GM12878 (cell line): ENCODE measurements at regions not wholly inside any gene's neighbourhood (a gene's known extent, or its start where the extent isn't known, plus 50 kb on each side); places are given as distances from the start of the nearest gene placed in this dataset.

ENCODE experiments used
- ATAC-seq: fragments of 200-7000 bp; cut with Tn5 transposase; 3 replicates; pipeline ENCODE4 v1.9.1; 2020; ENCODE audit warnings: mild to moderate bottlenecking, moderate library complexity
- BruUV-seq: library from RNA; stranded (reverse); fragments of 400-500 nt; replicated peaks from 2 replicates; lab custom pipeline; 2021; lab: Mats Ljungman, UMichigan
- CTCF ChIA-PET: fragments of 300-600 bp; sonication (Branson Sonifier 250); formaldehyde crosslinking; extraction: SDS; loops from one replicate; lab custom pipeline; 2021; ENCODE audit warnings: inconsistent platforms; lab: Yijun Ruan, JAX
- POLR2A ChIA-PET: fragments of 350-600 bp; formaldehyde crosslinking; extraction: SDS; loops from one replicate; lab custom pipeline; 2021; ENCODE audit warnings: inconsistent platforms; lab: Charles Lee
- RAD21 ChIA-PET: fragments of 300-600 bp; sonication (Branson Sonifier 250); formaldehyde crosslinking; loops from one replicate; lab custom pipeline; 2023; ENCODE audit warnings: antibody characterized with exemption; ENCODE audit not compliant: unreplicated experiment; lab: Charles Lee
- SMC1A ChIA-PET: fragments of 300-600 bp; sonication (Branson Sonifier 250); formaldehyde crosslinking; loops from one replicate; lab custom pipeline; 2023; ENCODE audit not compliant: unreplicated experiment, uncharacterized antibody; lab: Charles Lee
- DNase-seq: peaks from one replicate; pipeline ENCODE4 v3.0.0-alpha.2; 2011; ENCODE audit warnings: low read depth, low spot score
- FAIRE-seq: peaks from 3 replicates; lab custom pipeline; 2011; peaks lifted over from hg19 to GRCh38; lab: Jason Lieb, UNC
- H2AFZ ChIP-seq: 2 replicates; pipeline ENCODE4 v1.6.0; 2011; ENCODE audit warnings: low read depth, low read length, control low read depth; ENCODE audit not compliant: control insufficient read depth
- H3K27ac ChIP-seq: 2 replicates; pipeline ENCODE4 v1.5.1; 2011; ENCODE audit warnings: control low read depth; ENCODE audit not compliant: control insufficient read depth, insufficient read depth
- H3K27me3 ChIP-seq, 2 experiments: replicated peaks in 1 of 2; 2 replicates each; pipeline versions ENCODE4 v1.6.0 to v1.6.1; 2011; ENCODE audit warnings: low read length in 1 of 2; ENCODE audit not compliant: control insufficient read depth in 2 of 2, insufficient read depth in 2 of 2
- H3K36me3 ChIP-seq, 2 experiments: 2 replicates each; pipeline ENCODE4 v1.5.1; 2011; ENCODE audit warnings: low read length in 1 of 2; ENCODE audit not compliant: control insufficient read depth in 2 of 2, insufficient read depth in 2 of 2
- H3K4me1 ChIP-seq: 2 replicates; pipeline ENCODE4 v1.6.1; 2011; ENCODE audit warnings: mild to moderate bottlenecking, low read length, moderate library complexity, mixed read lengths; ENCODE audit not compliant: control insufficient read depth, insufficient read depth
- H3K4me2 ChIP-seq: 2 replicates; pipeline ENCODE4 v1.6.0; 2011; ENCODE audit warnings: control low read depth; ENCODE audit not compliant: control insufficient read depth, insufficient read depth
- H3K4me3 ChIP-seq: fragments of 200-600 bp; sonication (generic); 2 replicates; pipeline ENCODE4 v1.5.1; 2016
- H3K79me2 ChIP-seq: 2 replicates; pipeline ENCODE4 v1.6.0; 2011; ENCODE audit warnings: low read length; ENCODE audit not compliant: control insufficient read depth, insufficient read depth
- H3K9ac ChIP-seq: 2 replicates; pipeline ENCODE4 v1.8.0; 2011; ENCODE audit warnings: low read length, control low read depth, mixed read lengths; ENCODE audit not compliant: control insufficient read depth, insufficient read depth
- H3K9me3 ChIP-seq: replicated peaks from 3 replicates; pipeline ENCODE4 v1.5.1; 2011; ENCODE audit warnings: mild to moderate bottlenecking, low read length; ENCODE audit not compliant: control insufficient read depth, insufficient read depth
- H4K20me1 ChIP-seq: 2 replicates; pipeline ENCODE4 v1.6.0; 2011; ENCODE audit not compliant: control insufficient read depth, insufficient read depth
- BRCA1 ChIP-seq: IDR thresholded peaks from 2 replicates; pipeline ENCODE4 v1.6.1; 2011; ENCODE audit warnings: low read depth, low read length, improper control_type of control experiment
- CBFB ChIP-seq: IDR thresholded peaks from 2 replicates; pipeline ENCODE4 v1.6.1; 2016; ENCODE audit warnings: antibody characterized with exemption, low read depth
- EED ChIP-seq: sonication (generic); IDR thresholded peaks from 2 replicates; pipeline ENCODE4 v1.6.1; 2016; ENCODE audit warnings: antibody characterized with exemption, low read depth
- GATAD2B ChIP-seq: fragments of 450-650 bp; conservative IDR thresholded peaks from 2 replicates; pipeline ENCODE4 v1.6.1; 2017; ENCODE audit warnings: low read depth, mild to moderate bottlenecking, moderate library complexity
- MTA2 ChIP-seq: fragments of 450-650 bp; IDR thresholded peaks from 2 replicates; pipeline ENCODE4 v1.6.1; 2016; ENCODE audit warnings: low read depth, mild to moderate bottlenecking, moderate library complexity
- MTA3 ChIP-seq: IDR thresholded peaks from 2 replicates; pipeline ENCODE4 v1.6.1; 2012; ENCODE audit warnings: low read length, inconsistent platforms, borderline replicate concordance
- MYB ChIP-seq: fragments of 150-350 bp; IDR thresholded peaks from 2 replicates; pipeline ENCODE4 v1.6.1; 2014; ENCODE audit warnings: mild to moderate bottlenecking, low read depth, low read length, borderline replicate concordance
- NFXL1 ChIP-seq: fragments of 450-650 bp; IDR thresholded peaks from 2 replicates; pipeline ENCODE4 v1.6.1; 2017; ENCODE audit warnings: antibody characterized with exemption, mild to moderate bottlenecking, borderline replicate concordance
- PAX5 ChIP-seq: IDR thresholded peaks from 2 replicates; pipeline ENCODE4 v1.6.1; 2011; ENCODE audit warnings: low read depth, low read length, borderline replicate concordance
- POLR2AphosphoS5 ChIP-seq: IDR thresholded peaks from 2 replicates; pipeline ENCODE4 v1.6.1; 2011; ENCODE audit warnings: mild to moderate bottlenecking, low read length, inconsistent platforms
- SIX5 ChIP-seq: IDR thresholded peaks from 2 replicates; pipeline ENCODE4 v1.6.1; 2011; ENCODE audit warnings: mild to moderate bottlenecking, low read depth, low read length, moderate library complexity; ENCODE audit not compliant: severe bottlenecking
- TCF7 ChIP-seq: IDR thresholded peaks from 2 replicates; pipeline ENCODE4 v1.6.1; 2014; ENCODE audit warnings: antibody characterized with exemption, borderline replicate concordance
- whole genome bisulfite sequencing: methylation state at CpG from one replicate; pipeline ENCODE4 v1.1.6; 2016; ENCODE audit warnings: low lambda C conversion rate; ENCODE audit not compliant: insufficient replicate concordance, insufficient coverage; ENCODE audit errors: missing lambda C conversion rate; 5-methylcytosine and 5-hydroxymethylcytosine counted together
- in situ Hi-C: fragments of 300-500 bp; cut with MboI; formaldehyde crosslinking; loops from 9 replicates; pipeline ENCODE4 v1.14.3; 2018; ENCODE audit warnings: mixed read lengths
- intact Hi-C: fragments of 100-400 bp; cut with micrococcal nuclease; formaldehyde crosslinking; loops from one replicate; pipeline ENCODE4 v1.14.2; 2022; ENCODE audit not compliant: unreplicated experiment
- TF ChIP-seq, protein P1 (sequence below): fragments of 450-650 bp; IDR thresholded peaks from 2 replicates; pipeline ENCODE4 v1.6.1; 2014; ENCODE audit warnings: mild to moderate bottlenecking

DNA sequence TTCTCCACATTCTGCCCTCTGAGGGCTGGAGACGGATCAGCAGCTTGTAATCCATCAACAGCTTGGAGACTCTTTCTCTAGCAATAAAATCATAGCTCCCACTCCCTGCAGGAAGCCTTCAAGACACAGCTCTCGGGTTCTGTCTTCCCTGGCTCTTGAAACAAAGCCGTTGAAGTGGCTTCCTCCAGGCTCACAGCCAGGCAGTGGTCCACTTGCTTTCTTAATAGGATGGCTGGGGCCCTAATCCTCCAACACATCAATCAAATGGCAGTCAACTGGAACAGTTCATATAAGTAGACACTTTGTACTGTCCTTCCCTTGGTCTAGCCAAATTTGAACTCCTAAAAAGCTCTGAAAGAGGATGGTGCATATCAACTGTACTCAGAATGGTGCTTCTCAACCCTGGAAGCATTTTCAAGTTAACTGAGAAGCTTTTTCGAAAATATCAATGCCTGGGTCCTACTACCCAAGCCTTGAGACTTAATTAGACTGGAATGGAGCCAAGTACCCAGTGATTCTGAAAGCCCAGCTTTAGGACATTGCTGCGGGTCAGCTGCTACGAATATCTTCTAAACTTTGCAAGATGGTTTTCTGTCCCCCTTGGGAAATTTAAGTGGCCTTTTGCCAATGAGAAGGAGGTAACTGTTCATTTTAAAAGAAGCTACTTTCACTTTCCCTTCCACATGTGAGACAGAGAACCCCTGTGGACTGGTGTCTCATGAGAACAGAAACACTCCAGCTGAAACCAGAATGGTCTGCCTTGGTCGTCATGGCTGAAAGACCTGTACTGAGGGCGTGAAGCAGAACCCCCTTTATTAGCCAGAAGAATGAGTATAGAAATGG lies 74.7 kb downstream of the SC5D start (continued):
- TF ChIP-seq MTA3 (peak; percentile 66; the same call in 1 of the 2 replicates), CBFB (no peak), SIX5 (no peak), MYB (no peak), MTA2 (peak; percentile 81), POLR2AphosphoS5 (peak; percentile 75), PAX5 (peak; percentile 86; the same call in 1 of the 2 replicates), NFXL1 (no peak), EED (peak; percentile 37; the same call in 1 of the 2 replicates)
- TF ChIP-seq, protein P1, sequence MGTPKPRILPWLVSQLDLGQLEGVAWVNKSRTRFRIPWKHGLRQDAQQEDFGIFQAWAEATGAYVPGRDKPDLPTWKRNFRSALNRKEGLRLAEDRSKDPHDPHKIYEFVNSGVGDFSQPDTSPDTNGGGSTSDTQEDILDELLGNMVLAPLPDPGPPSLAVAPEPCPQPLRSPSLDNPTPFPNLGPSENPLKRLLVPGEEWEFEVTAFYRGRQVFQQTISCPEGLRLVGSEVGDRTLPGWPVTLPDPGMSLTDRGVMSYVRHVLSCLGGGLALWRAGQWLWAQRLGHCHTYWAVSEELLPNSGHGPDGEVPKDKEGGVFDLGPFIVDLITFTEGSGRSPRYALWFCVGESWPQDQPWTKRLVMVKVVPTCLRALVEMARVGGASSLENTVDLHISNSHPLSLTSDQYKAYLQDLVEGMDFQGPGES = no peak

DNA sequence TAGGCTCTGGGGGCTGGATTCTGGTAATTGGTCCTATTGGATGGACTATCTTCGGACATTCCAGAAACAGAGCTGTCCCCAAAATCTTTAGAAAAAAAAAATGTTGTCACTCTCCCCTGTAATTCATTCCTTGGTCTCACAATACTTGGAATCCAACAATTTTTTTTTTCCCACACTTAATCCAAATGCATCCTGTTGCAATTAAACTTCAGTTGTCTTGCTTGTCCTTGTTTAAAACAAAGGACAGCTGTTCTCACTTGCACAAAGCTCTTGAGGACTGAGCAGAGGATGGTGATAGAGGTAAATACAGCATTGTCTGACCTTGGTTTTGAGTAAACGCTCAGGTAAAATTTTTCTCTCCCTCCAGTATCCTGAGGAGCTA lies 75.3 kb downstream of the SC5D start:
- Histone ChIP-seq H3K27me3 (no peaks in the 10 kb centered on the region), H3K9me3 (peaks cover 4% of the 10 kb centered on the region), H3K79me2 (no peaks in the 10 kb centered on the region), H3K4me2 (peak overlapping the region; percentile 81), H3K4me1 (peaks cover 48% of the 10 kb centered on the region), H3K9ac (peak overlapping the region; percentile 21; the same call in 1 of the 2 replicates), H3K36me3 (no peaks in the 10 kb centered on the region), H4K20me1 (no peaks in the 10 kb centered on the region), H2AFZ (no peak overlapping the region; the same call in 1 of the 2 replicates), H3K4me3 (peak overlapping the region; percentile 24; the same call in 1 of the 2 replicates), H3K27ac (peak overlapping the region; percentile 85)
- intact Hi-C loops = loop anchor here (1.0 to 5.0 kb wide), 6 partner anchors 27 to 222 kb away; no protein-coding TSS in a partner anchor
- SMC1A ChIA-PET = interaction anchor here (0.9 to 12.9 kb wide), 36 partner anchors 9 to 224 kb away, joined by 3 to 338 read pairs (median 9); partner anchors contain the start of genes SC5D, SORL1 and SORL1-AS1
- no TSS peak for BruUV-seq
- TF ChIP-seq BRCA1 = no peak
- 0 out of 2 replicates have a peak, but pooled peaks have one; percentile 1 for TF ChIP-seq TCF7
- TF ChIP-seq GATAD2B = 0 out of 2 replicates have a peak, but pooled peaks have one; percentile 15
- FAIRE-seq = no peak
- 0% methylated on average over 2 of the region's 2 CpGs for WGBS
- POLR2A ChIA-PET = interaction anchor here (0.6 to 4.4 kb wide), 19 partner anchors 10 to 209 kb away, joined by 3 to 70 read pairs (median 5); partner anchors contain the start of genes SORL1 and SORL1-AS1
- in situ Hi-C loops = no loop called here
- RAD21 ChIA-PET = interaction anchor here (0.6 to 6.6 kb wide), 45 partner anchors 9 to 242 kb away, joined by 3 to 92 read pairs (median 6); partner anchors contain the start of gene SC5D
- CTCF ChIA-PET = interaction anchor here (0.6 to 3.2 kb wide), 32 partner anchors 10 to 1486 kb away, joined by 3 to 26 read pairs (median 5); no protein-coding TSS in a partner anchor
- ATAC-seq = peak; percentile 33
- DNase-seq = no peak
